Dermis microvascular lymphatic vessel endothelial cell (primary cell): ENCODE measurements at regions not wholly inside any gene's neighbourhood (a gene's known extent, or its start where the extent isn't known, plus 50 kb on each side); places are given as distances from the start of the nearest gene placed in this dataset.
"Not testable (repeated sequence)": the region's sequence is repeated elsewhere in the genome, so short reads cannot be mapped to it uniquely, and the experiment has no call there.

Source experiments
- DNase-seq, 2 donors: peaks; one replicate each; pipeline versions ENCODE4 v3.0.0 to v3.0.0-alpha.2; 2010; ENCODE audit warnings: low read depth in 2 of 2

GRCh38 chr2:16192416-16193216 is 252.3 kb downstream of the MYCN start:
- DNase-seq, result no peak

DNA sequence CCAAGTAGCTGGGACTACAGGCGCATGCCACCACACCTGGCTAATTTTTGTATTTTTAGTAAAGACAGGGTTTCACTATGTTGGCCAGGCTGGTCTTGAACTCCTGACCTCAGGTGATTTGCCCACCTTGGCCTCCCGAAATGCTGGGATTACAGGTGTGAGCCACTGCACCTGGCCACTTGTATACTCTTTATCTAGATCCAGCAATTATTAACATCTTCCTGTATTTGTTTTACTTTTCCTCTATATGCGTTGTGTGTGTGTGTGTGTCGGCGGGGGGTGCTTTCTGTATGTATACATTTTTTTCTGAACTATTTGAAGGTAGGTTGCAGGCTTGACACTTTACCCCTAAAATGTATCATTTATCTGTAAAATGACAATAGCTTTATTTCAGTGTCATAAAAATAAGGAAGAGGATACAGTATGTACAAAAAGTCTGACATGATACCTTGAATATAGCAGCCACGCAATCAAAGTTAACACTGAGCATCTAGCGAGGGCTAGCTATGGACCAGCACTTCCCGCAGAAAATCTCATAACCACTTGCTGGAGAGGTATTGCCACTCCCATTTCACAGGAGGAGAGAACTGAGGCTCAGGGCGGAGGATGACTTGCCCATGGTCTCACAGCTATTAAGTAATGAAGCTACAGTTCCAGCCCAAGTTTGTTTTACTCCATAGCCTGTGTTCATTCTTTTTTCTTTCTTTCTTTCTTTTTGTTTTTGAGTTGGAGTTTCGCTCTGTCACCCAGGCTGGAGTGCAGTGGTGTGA is 251.3 kb downstream of the MYCN start:
- DNase-seq, result no peak

GRCh38 chr2:16190446-16191270 is 250.3 kb downstream of the MYCN start:
- no peak for DNase-seq

DNA sequence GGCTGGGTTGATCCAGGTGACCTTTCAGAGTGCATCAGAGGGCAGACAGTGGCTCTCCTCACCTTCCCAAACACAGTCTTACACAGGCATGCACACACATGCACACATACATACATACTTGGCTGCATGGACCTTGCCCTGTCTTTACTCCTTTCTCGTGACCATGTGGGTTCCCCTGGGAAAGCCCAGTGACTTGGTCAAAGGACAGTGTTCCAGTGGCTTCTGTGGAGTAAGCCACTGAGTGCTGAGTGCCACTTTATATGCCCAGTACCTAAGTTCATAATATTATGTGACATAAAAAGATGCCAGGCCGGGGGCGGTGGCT is 249.4 kb downstream of the MYCN start:
- no peak for DNase-seq

- no peak for DNase-seq
Observed at GRCh38 chr2:16189029-16189835, 248.9 kb downstream of the MYCN start.

GRCh38 chr2:16188261-16188890 is 248.0 kb downstream of the MYCN start:
- DNase-seq, result no peak

DNA sequence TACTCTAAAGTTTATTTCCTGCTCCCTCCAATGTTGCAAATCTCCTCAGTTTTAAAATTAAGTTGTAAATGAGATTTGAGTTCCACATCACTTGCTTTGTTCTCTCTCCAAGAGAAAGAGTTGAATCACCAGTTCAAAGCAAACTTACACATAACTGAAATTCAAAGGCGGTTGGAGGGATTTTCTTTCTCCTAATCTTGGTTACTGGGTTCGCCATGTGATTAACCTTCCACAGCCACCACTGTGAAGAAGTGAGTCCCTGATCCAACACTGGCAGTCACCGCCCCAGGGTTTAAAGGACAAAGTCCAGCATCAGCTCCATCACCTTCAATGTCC is 247.1 kb downstream of the MYCN start:
- DNase-seq, result no peak

DNA sequence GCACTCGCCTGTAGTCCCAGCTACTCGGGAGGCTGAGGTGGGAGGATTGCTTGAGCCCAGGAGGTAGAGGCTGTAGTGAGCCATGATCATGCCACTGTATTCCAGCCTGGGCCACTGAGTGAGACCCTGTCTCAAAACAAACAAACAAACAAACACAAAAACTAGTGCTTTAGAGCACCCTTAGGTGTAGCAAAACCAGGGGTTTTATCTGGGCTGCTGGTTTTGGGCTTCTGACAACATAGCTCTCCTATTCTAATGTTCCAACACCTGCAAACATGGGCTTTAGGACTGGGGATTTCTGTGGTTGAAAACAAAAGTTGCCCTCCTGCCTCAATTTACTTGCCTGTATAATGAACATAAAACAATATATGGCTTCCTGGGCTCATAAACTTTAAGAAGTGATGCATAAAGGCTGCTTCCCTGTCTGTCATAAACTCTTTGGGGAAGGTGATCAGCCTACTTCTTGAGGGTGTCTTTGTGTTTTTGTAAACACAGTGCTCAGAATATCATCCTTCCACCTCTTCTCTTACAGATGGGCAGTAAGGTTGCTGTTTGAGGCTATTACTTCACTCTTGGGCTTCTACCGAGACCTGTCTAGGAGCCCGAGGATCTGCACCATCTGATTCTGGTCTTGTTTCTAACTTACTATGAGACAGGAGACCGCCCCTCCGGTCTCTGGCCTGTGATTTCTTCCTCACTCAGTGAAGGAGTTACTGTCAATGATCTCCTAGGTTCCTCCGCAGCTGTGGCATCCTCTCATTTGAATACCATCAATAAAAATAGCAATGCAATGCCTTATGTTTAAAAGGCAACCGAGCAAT is 246.5 kb downstream of the MYCN start:
- no peak for DNase-seq

DNA sequence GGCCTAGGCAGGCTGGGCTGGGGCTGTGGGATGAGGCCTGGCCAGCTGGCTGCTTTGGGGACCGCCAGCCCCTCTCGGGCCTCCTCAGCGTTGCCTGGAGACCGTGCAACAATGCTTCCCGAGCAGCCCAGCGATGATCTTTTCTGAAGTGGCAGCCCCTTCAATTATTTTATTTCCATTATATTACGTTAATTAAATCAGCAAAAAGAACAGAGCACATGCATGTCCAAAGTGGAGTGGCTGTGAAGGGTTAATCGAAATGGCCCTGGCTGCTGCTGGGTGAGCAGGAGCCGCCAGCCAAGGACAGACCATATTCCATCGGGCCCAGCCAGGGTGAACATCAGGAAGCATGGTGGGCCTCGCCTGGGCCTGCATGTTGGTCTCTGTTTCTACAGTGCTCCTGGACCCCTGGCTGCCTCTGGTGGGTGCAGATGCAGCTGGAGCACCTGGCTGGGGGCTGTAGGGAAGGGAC is 245.5 kb downstream of the MYCN start:
- no peak for DNase-seq

- no peak for DNase-seq
Observed at GRCh38 chr2:16184945-16185660, 244.8 kb downstream of the MYCN start.

DNA sequence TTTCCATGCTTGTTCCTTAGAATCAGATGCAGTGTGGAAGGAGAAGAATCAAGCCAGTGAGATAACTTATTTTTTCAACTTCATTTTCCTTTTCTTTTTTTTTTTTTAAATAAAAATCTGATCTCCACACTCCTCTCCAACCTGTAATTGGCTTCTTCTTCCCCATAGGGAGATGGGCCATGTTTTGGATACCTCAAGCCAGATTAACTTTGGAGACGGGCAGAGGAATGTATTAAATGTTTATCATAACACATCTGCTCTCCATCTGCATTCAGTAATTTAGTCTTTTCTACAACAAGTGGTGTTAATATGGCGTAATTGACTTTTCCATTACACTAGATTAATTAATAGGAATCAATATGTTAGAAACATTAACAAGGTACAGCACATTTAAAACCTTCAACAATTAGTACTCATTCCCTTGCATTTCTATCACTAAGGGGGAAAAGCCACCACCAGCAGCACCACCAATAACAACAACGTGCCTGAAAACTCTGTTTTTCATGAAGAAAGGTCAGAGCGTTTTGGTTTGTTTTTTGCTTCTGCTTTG is 244.1 kb downstream of the MYCN start:
- no peak for DNase-seq

- DNase-seq, result no peak
Observed at GRCh38 chr2:16183345-16183744, 243.0 kb downstream of the MYCN start.

GRCh38 chr2:16182841-16183240 is 242.5 kb downstream of the MYCN start:
- no peak for DNase-seq

DNA sequence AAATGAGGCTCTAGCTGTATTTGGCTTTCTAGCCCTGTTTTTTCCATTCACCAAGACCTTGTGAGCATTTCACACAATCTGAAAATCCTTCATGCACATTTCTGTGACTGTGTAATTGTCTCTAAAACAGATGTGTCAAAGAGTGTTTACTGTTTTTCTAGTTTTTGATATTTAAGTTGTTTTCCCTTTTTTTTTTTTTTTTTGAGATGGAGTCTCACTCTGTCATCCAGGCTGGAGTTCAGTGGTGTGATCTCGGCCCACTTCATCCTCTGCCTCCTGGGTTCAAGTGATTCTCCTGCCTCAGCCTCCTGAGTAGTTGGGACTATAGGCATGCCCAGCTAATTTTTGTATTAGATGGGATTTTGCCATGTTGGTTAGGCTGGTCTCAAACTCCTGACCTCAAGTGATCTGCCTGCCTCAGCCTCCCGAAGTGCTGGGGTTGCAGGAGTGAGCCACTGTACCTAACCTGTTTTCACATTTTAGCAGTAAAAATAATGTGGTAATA is 242.0 kb downstream of the MYCN start:
- not testable (repeated sequence) for DNase-seq

- DNase-seq, result no peak
Observed at GRCh38 chr2:16181741-16182090, 241.4 kb downstream of the MYCN start.

GRCh38 chr2:16181062-16181740 is 240.9 kb downstream of the MYCN start:
- no peak for DNase-seq

DNA sequence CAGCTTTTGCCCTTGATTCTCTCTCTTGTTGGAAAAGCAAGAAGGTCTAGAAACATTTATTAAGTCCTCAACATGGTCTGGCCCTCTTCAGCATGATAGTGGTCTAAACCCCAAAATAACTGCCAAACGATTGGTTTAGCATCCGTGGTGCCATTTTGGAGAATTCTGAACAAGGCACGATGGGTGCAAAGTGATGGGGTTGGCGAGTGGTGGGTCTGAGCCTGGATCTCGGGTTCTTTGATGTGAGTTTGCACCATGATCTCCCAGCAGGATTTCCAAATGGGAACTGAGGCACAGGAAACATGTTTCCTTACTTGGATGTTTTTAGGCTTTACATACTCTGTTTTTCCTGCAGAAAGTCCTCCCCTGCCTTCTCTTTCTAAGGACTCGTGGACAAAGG is 240.3 kb downstream of the MYCN start:
- no peak for DNase-seq

- DNase-seq, result no peak
Observed at GRCh38 chr2:16179701-16180416, 239.5 kb downstream of the MYCN start.
